Neural cell (in vitro differentiated cells): ENCODE measurements at regions not wholly inside any gene's neighbourhood (a gene's known extent, or its start where the extent isn't known, plus 50 kb on each side); places are given as distances from the start of the nearest gene placed in this dataset.

ENCODE experiments used
- CTCF ChIP-seq: fragments of 450-650 bp; IDR thresholded peaks from 2 replicates; pipeline ENCODE4 v1.5.1; 2014; ENCODE audit warnings: antibody characterized with exemption, mild to moderate bottlenecking, moderate library complexity; ENCODE audit not compliant: poor library complexity, severe bottlenecking
- EP300 ChIP-seq: fragments of 450-650 bp; conservative IDR thresholded peaks from 2 replicates; pipeline ENCODE4 v1.6.1; 2014; ENCODE audit warnings: antibody characterized with exemption, mild to moderate bottlenecking, moderate library complexity; ENCODE audit not compliant: poor library complexity, severe bottlenecking
- EZH2 ChIP-seq: fragments of 200-600, 300-800 bp; shearing (Covaris generic), sonication (generic); IDR thresholded peaks from 2 replicates; pipeline ENCODE4 v1.6.1; 2014; ENCODE audit warnings: antibody characterized with exemption, low read length, borderline replicate concordance, mild to moderate bottlenecking; ENCODE audit not compliant: insufficient read depth, poor library complexity, severe bottlenecking
- MXI1 ChIP-seq: fragments of 450-650 bp; conservative IDR thresholded peaks from 2 replicates; pipeline ENCODE4 v1.6.1; 2014; ENCODE audit warnings: antibody characterized with exemption, mild to moderate bottlenecking; ENCODE audit not compliant: poor library complexity, severe bottlenecking
- POLR2AphosphoS5 ChIP-seq: IDR thresholded peaks from 2 replicates; pipeline ENCODE4 v1.6.1; 2012
- RAD21 ChIP-seq: fragments of 450-650 bp; conservative IDR thresholded peaks from 2 replicates; pipeline ENCODE4 v1.6.1; 2014; ENCODE audit warnings: antibody characterized with exemption, mild to moderate bottlenecking, moderate library complexity
- SMC3 ChIP-seq: fragments of 450-650 bp; conservative IDR thresholded peaks from 2 replicates; pipeline ENCODE4 v1.6.1; 2014; ENCODE audit warnings: antibody characterized with exemption, mild to moderate bottlenecking, moderate library complexity; ENCODE audit not compliant: poor library complexity
- TAF1 ChIP-seq: IDR thresholded peaks from 2 replicates; pipeline ENCODE4 v1.6.1; 2012; ENCODE audit warnings: low read depth
- TF ChIP-seq, protein P1 (sequence below): IDR thresholded peaks from 2 replicates; pipeline ENCODE4 v1.6.1; 2012; ENCODE audit warnings: borderline replicate concordance

GRCh38 chr5:114903767-114904166, 265.9 kb downstream of the TRIM36 start:
- no peak for TF ChIP-seq CTCF
- TF ChIP-seq EZH2: no peak
- TF ChIP-seq TAF1: no peak
- TF ChIP-seq SMC3: no peak
- TF ChIP-seq POLR2AphosphoS5: peak; percentile 99
- peak; percentile 100 for TF ChIP-seq EP300
- TF ChIP-seq, protein P1, sequence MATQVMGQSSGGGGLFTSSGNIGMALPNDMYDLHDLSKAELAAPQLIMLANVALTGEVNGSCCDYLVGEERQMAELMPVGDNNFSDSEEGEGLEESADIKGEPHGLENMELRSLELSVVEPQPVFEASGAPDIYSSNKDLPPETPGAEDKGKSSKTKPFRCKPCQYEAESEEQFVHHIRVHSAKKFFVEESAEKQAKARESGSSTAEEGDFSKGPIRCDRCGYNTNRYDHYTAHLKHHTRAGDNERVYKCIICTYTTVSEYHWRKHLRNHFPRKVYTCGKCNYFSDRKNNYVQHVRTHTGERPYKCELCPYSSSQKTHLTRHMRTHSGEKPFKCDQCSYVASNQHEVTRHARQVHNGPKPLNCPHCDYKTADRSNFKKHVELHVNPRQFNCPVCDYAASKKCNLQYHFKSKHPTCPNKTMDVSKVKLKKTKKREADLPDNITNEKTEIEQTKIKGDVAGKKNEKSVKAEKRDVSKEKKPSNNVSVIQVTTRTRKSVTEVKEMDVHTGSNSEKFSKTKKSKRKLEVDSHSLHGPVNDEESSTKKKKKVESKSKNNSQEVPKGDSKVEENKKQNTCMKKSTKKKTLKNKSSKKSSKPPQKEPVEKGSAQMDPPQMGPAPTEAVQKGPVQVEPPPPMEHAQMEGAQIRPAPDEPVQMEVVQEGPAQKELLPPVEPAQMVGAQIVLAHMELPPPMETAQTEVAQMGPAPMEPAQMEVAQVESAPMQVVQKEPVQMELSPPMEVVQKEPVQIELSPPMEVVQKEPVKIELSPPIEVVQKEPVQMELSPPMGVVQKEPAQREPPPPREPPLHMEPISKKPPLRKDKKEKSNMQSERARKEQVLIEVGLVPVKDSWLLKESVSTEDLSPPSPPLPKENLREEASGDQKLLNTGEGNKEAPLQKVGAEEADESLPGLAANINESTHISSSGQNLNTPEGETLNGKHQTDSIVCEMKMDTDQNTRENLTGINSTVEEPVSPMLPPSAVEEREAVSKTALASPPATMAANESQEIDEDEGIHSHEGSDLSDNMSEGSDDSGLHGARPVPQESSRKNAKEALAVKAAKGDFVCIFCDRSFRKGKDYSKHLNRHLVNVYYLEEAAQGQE: peak; percentile 48
- TF ChIP-seq RAD21: no peak
- TF ChIP-seq MXI1: no peak
